K562 (cell line): ENCODE measurements at regions not wholly inside any gene's neighbourhood (a gene's known extent, or its start where the extent isn't known, plus 50 kb on each side); places are given as distances from the start of the nearest gene placed in this dataset.

Experiments used
- MGA ChIP-seq: fragments of 450-650 bp; IDR thresholded peaks from 2 replicates; pipeline ENCODE4 v1.6.1; 2016; ENCODE audit warnings: mild to moderate bottlenecking, moderate library complexity

GRCh38 chr12:127667131-127667685, 599.8 kb upstream of the TMEM132C start (continued):
- no peak for TF ChIP-seq MGA
- TF ChIP-seq, all 486 proteins: peak for 0
